ENCODE measurements at regions not wholly inside any gene's neighbourhood (a gene's known extent, or its start where the extent isn't known, plus 50 kb on each side); places are given as distances from the start of the nearest gene placed in this dataset.
"Not testable (repeated sequence)": the region's sequence is repeated elsewhere in the genome, so short reads cannot be mapped to it uniquely, and the experiment has no call there.

DNA sequence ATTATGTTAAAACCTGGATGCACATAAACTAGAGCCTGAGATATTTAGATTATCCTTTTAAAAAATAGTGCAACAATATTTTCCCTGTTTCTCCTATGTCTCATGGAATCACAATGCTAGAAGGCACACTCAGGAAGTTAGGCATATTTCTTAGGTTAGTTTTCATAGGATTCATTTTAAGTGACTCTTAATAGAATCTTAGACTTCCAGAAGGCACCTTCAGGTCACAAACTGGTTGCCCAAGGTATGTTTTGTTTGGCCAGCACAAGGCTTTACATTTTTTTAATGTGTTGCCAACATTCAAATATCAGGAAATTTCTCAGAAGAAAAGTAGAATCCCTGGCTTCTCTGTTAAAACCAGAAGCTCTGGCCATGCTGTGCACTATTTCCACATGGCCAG, 129.3 kb downstream of the LNPK start:
- in situ Hi-C loops (cut with MboI; ENCODE audit: low sequenced_read_pairs) = no loop called here

DNA sequence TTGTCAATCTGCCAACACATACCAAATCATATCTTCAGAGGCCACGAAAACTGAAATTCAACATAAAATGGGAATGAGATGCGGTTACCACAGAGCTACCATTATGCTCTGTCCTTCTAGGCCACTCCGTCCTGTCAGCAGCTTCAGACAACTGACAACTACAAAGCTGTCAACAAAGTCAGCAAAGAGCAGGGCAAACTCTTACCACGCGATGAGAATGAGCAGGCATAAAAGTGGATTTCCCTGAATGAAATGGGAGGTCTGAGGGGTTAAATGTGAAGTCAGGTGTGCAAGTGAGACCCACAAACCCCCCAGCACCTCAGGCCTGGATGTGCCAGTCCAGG, 130.1 kb downstream of the LNPK start:
- in situ Hi-C loops (cut with MboI; ENCODE audit: low sequenced_read_pairs) = no loop called here

DNA sequence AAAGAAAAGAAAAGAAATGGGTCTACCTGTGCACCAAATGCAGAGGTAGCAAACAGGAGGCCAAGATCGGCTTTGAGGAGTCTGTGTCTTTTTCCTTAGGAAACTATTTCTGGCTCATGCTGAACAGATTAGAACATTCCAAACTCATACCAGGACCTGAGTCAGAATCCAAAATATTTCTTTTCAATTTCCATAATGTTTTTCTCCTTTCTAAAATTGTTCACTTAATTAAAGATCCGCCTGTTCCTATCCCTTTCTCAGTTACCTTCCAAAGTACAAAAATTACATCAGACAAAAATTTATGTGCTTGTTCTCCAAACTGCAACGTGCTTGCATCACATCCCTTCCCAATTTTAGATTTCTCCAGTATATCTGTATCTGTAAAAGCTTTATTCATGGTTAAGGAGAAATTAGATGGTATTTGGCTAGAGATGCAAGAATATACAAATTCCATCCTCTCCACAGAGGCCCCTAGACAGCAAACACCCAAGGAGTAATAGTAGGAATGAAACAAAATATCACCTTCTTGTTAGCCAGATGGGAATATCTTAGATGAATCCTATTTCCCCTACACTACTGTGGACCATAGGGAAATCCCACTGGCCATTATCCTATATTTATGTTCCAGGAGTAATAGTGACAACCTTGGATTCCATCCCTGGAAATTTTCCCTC, 130.6 kb downstream of the LNPK start:
- in situ Hi-C loops (cut with MboI; ENCODE audit: low sequenced_read_pairs) = no loop called here

GRCh38 chr2:175865716-175866115, 136.4 kb downstream of the LNPK start:
- in situ Hi-C loops (cut with MboI; ENCODE audit: low sequenced_read_pairs) = no loop called here

DNA sequence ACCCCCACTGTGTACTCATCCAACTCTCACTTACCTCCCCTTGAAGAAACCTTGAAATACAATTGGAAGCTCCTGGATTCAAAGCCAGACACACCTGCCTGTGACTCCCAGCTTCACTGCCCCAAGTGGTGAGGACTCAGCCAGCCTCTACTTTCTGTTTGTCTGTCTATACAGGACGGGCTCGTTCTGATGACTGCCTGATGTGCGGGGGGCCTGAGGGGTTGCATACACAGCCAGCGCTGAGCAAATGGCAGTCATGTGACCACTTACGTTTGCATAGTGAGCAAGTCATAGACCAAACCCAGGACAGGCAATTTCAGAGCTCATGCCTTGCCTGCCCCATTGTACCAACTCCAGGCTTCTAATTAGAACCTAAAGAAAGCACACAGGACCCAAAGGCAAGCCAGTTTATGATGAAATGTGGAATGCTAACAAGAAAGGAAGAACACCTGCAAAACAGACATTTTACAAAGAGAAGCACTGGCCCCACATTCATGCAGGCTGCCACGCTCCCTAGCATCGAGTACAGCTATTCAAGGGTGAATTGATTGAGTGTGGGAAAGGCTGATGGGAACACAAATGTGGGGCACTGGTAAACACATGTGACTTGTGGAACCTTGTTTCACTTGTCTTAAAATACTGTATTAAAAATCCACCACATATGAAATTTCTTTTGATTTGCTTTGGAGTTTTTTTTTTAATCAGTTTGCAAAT, 137.8 kb downstream of the LNPK start:
- in situ Hi-C loops (cut with MboI; ENCODE audit: low sequenced_read_pairs) = no loop called here

- in situ Hi-C loops (cut with MboI; ENCODE audit: low sequenced_read_pairs) = no loop called here
Measured at GRCh38 chr2:175861958-175862357, 140.1 kb downstream of the LNPK start.

DNA sequence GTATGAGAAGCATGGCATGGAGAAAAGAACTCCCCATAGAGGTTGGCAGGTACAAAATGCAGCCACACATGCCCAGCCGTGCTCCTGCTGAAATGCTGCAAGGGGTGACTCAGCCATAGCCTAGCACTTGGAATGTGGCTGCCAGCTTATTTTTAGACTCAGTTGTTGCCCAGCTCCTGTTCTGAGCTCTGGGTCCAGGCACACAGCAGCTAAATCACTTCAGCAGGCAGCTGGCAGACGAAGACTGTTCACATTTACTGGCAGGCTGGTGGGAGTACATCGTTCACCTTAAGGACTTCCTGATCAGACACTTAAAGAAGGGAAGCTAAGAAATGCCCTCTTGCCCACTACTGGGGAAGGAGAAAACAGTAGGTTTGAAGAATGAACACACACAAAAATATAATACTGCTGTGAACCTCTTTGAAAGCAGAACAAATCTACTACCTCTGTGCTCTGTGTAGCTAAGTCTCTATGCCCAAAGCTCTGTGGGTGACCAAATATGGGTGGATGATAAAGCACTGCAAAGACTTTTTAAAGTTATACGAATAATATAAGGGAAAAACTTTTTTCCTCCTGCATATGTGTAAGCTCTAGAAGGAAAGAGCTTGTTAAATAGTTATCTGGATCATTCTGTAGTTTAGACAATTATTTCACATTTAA, 146.1 kb downstream of the LNPK start:
- in situ Hi-C loops (cut with MboI; ENCODE audit: low sequenced_read_pairs) = no loop called here

DNA sequence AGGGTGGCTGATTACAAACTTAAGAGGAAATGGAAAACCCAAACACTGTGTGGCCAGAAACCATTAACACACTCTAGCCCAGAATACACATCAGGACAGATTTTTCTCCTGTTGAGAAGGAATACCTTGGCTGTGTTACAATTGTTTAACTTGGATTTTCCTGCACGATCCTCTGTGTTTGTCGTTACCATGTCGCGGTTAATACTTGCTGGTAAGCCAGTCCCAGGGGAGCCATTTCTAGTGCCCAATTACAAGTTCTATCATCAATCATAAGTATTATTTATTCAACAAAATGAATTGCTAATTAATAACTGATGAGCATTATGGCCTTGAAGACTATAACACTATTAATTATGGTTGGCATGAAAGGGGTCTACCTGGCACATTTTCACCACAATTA, 146.8 kb downstream of the LNPK start:
- in situ Hi-C loops (cut with MboI; ENCODE audit: low sequenced_read_pairs) = no loop called here

DNA sequence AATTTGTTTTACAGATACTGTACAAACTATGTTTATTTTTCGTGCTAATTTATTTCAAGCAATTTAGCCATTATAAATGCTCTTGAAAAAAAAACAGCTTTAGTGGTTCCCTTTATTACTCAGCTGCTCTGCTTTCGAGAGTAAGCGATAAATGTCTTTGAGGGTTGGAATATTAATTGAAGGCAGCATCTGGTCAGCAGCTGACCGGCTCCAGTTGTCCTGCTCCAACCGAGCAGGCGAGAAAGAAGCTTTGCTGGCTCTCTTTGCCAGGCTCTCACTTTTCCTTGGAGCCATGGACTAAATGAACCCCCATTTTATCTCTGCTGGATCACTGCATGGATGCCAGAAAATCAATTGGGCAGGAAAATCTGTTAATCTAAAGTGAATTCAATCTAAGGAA, 147.4 kb downstream of the LNPK start:
- in situ Hi-C loops (cut with MboI; ENCODE audit: low sequenced_read_pairs) = no loop called here

- in situ Hi-C loops (cut with MboI; ENCODE audit: low sequenced_read_pairs) = no loop called here
Measured at GRCh38 chr2:175854129-175854528, 147.9 kb downstream of the LNPK start.

DNA sequence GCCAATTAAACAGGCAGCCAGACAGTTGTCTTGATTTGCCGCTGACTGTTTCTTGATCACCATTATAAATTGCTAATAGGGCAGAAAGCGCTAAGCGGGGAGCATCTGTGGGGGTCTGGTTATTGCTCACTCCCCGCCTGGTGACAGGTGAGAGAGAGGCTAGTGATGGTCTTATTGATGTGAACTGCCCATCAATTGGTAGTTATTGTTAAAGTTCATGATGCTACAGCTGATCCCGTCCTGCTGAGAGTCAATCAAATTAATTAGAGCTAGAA, 148.5 kb downstream of the LNPK start:
- in situ Hi-C loops (cut with MboI; ENCODE audit: low sequenced_read_pairs) = no loop called here

GRCh38 chr2:175852879-175853615, 149.0 kb downstream of the LNPK start:
- in situ Hi-C loops (cut with MboI; ENCODE audit: low sequenced_read_pairs) = no loop called here

DNA sequence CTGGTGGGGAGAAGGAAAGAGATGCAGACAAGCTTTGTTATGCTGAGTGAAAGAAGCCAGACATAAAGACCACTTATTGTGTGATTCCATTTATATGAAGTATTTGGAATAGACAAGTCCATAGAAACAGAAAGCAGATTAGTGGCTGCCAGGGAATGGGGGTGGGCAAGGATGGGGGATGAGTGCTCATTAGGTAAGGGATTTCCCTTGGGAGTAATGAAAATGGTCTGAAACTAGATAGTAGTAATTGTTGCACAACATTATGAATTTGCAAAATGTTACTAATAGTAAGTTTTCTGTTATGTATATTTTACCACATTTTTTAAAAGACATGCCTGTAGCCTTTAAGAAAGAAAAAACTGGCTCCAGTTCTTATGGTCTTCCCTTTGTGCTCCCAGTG, 154.9 kb downstream of the LNPK start:
- in situ Hi-C loops (cut with MboI; ENCODE audit: low sequenced_read_pairs) = no loop called here

- in situ Hi-C loops (cut with MboI; ENCODE audit: low sequenced_read_pairs) = no loop called here
Measured at GRCh38 chr2:175844169-175844568, 157.9 kb downstream of the LNPK start.

DNA sequence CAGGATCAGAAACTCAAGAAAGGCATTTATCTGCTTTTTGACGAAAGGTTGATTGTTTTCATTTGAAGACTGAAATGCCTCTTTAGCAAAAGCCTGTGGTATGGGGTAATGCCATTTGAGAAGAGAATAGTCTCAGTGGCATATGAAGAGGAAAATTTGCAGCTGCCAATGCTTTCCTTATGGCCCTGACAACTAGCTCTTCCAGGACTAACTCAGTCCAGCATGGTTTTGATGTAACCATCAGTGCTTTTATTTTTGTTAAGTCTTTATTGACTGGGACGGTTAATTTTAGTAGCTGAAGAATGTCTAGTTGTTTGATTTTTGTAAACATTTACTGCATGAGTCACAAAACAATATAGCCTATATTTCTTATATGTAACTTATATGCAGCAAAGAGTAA, 158.4 kb downstream of the LNPK start:
- in situ Hi-C loops (cut with MboI; ENCODE audit: low sequenced_read_pairs) = no loop called here

- in situ Hi-C loops (cut with MboI; ENCODE audit: low sequenced_read_pairs) = no loop called here
Measured at GRCh38 chr2:175842996-175843395, 159.1 kb downstream of the LNPK start.

DNA sequence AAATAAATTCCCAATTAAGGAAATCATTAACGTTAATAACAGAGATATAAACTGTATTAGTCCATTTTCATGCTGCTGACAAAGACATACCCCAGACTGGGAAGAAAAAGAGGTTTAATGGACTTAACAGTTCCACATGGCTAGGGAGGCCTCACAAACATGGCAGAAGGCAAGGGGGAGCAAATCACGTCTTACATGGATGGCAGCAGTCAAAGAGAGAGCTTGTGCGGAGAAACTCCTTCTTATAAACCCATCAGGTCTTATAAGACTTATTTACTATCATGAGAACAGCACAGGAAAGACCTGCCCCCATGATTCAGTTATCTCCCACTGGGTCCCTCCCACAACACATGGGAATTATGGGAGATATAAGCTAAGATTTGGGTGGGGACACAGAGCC, 161.3 kb downstream of the LNPK start:
- in situ Hi-C loops (cut with MboI; ENCODE audit: low sequenced_read_pairs) = not testable (repeated sequence)

DNA sequence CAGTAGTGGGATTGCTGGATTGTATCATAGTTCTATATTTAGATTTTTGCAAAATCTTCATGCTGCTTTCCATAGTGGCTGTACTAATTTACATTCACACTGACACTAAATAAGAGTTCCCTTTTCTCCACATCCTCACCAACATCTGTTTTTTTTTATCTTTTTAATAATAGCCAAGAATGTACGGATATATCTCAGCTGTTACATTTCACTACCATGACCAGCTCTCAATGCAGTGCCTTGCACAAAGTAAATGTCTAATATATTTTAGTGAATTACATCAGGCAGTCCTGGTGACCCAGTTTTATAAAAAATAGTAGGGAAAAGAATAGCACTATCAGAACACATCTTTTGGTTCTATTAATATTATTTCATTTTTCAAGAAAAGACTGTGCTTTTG, 161.8 kb downstream of the LNPK start:
- in situ Hi-C loops (cut with MboI; ENCODE audit: low sequenced_read_pairs) = no loop called here

- in situ Hi-C loops (cut with MboI; ENCODE audit: low sequenced_read_pairs) = no loop called here
Measured at GRCh38 chr2:175838979-175839378, 163.1 kb downstream of the LNPK start.

GRCh38 chr2:175837046-175837445, 165.0 kb downstream of the LNPK start:
- in situ Hi-C loops (cut with MboI; ENCODE audit: low sequenced_read_pairs) = no loop called here

- in situ Hi-C loops (cut with MboI; ENCODE audit: low sequenced_read_pairs) = no loop called here
Measured at GRCh38 chr2:175836361-175836760, 165.7 kb downstream of the LNPK start.

DNA sequence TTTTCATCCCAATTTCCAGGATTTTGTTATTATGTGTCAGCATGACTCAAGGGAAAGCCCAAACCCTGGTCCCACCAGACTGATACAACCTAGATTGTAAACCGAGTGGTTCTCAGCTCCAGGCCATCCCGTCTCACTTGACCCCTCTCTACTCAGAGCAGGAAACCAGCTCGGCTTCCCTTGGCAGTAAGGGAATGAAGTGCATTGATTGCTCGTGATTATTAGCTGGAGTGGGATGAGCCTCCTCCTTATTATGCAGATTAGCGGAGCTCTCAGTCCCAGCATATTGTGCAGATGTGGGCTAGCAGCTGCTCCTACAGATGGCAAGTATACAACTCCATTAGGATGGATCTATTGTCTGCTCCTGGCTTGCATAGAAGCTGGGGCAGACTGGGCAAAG, 167.6 kb downstream of the LNPK start:
- in situ Hi-C loops (cut with MboI; ENCODE audit: low sequenced_read_pairs) = no loop called here

Measured in hTERT RPE-1 (cell line).